GM12865 (cell line): ENCODE measurements at regions not wholly inside any gene's neighbourhood (a gene's known extent, or its start where the extent isn't known, plus 50 kb on each side); places are given as distances from the start of the nearest gene placed in this dataset.
"Not testable (repeated sequence)": the region's sequence is repeated elsewhere in the genome, so short reads cannot be mapped to it uniquely, and the experiment has no call there.

Source experiments
- DNase-seq: peaks from one replicate; pipeline ENCODE4 v3.0.0; 2010; ENCODE audit warnings: low read depth
- H3K4me3 ChIP-seq: 2 replicates; pipeline ENCODE4 v1.5.1; 2011; ENCODE audit warnings: mild to moderate bottlenecking, low read depth, low read length, control low read depth
- CTCF ChIP-seq: IDR thresholded peaks from 2 replicates; pipeline ENCODE4 v1.5.1; 2011; ENCODE audit warnings: low read length, control low read depth, low read depth, inconsistent platforms; ENCODE audit not compliant: insufficient read depth; ENCODE audit errors: missing control alignments

DNA sequence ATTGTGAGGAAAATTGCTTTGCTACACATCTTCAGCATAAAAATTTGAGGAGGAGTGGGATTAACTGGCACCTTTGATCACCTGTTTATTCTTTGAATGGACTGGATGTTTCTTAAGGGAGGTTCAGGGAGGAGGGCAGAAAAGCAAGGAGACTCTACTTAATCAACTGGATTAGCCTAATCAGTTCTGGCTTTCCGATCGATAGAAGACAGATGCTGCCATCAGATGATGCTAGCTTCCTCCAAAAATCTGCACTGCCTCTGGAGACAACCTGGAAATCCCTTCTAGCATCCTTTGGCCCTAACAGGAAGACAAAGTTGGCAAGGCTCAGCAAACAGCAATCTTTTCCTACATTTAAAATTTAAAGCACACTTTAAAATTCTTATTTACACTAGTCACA, 197.8 kb downstream of the EBLN2 start:
- no peak for DNase-seq
- no peak for TF ChIP-seq CTCF
- H3K4me3 ChIP-seq = no peak overlapping the region

DNA sequence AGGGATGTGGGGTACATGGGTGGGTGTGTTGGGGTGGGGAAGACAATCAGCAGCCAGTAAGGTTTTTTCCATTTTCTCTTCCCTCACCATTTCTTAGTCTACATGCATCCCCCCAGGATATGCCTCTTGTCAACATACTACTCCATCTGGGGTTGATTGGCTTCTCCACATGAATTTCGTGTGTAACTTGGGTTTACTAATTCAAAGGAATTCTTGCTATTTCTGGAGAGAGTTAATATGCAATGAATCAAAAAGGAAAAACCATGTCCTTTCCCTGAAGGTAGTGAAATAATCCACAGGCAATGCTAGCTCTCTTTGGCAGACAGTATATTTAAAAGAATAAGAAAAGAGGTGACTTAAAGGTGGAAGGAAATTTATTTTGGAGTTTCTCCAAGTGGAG, 198.4 kb downstream of the EBLN2 start:
- H3K4me3 ChIP-seq = no peak overlapping the region
- no peak for TF ChIP-seq CTCF
- no peak for DNase-seq

- H3K4me3 ChIP-seq, DNase-seq: not testable (repeated sequence)
Observed at GRCh38 chr3:73266558-73266957, 205.1 kb downstream of the EBLN2 start.

DNA sequence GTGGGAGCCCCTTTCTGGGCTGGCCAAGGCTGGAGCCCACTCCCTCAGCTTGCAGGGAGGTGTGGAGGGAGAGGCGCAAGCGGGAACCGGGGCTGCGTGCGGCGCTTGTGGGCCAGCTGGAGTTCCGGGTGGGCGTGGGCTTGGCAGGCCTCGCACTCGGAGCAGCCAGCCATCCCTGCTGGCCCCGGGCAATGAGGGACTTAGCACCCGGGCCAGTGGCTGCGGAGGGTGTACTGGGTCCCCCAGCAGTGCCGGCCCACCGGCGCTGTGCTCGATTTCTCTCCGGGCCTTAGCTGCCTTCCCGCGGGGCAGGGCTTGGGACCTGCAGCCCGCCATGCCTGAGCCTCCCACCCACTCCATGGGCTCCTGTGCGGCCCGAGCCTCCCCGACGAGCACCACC, 207.7 kb downstream of the EBLN2 start:
- not testable (repeated sequence) for DNase-seq, H3K4me3 ChIP-seq

GRCh38 chr3:73270839-73271483, 209.5 kb downstream of the EBLN2 start:
- no peak for DNase-seq
- no peak overlapping the region for H3K4me3 ChIP-seq
- TF ChIP-seq CTCF = no peak

- TF ChIP-seq CTCF = no peak
- no peak overlapping the region for H3K4me3 ChIP-seq
- no peak for DNase-seq
Observed at GRCh38 chr3:73273341-73273740, 211.9 kb downstream of the EBLN2 start.

GRCh38 chr3:73280746-73281145, 219.3 kb downstream of the EBLN2 start:
- no peak overlapping the region for H3K4me3 ChIP-seq
- no peak for TF ChIP-seq CTCF
- no peak for DNase-seq

DNA sequence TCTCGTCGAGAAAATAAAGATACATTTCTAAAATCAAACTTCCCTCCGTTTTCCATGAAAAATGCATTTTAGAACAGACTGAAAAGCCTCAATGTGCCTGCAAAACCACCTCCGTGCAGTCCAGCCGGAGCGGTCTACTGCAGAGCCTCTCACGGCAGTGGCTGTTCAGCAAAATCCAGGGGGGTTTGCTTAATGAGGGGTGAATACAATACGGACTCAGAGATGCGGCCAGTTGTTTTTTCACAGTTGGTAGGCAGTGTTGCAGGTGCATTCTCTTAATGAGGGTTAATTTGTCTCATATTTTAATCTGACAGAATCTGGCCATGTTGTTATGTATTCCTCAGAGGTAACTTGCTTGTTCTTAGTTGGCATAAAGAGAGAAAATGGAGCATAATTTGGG, 223.0 kb downstream of the EBLN2 start:
- no peak for DNase-seq
- no peak overlapping the region for H3K4me3 ChIP-seq
- no peak for TF ChIP-seq CTCF
